HL-60 (cell line): ENCODE measurements at regions not wholly inside any gene's neighbourhood (a gene's known extent, or its start where the extent isn't known, plus 50 kb on each side); places are given as distances from the start of the nearest gene placed in this dataset.

Experiments used
- DNase-seq, 2 experiments: peaks; one replicate each; pipeline ENCODE4 v3.0.0-alpha.2; 2010 to 2020; ENCODE audit warnings: low read depth in 1 of 2, low spot score in 1 of 2
- H3K27ac ChIP-seq: fragments of 250-450 bp; sonication (Bioruptor Pico); replicated peaks from 2 replicates; pipeline ENCODE4 v1.5.1; 2020; ENCODE audit warnings: mild to moderate bottlenecking, moderate library complexity
- H3K27me3 ChIP-seq: fragments of 250-450 bp; sonication (Bioruptor Pico); 2 replicates; pipeline ENCODE4 v1.5.1; 2021; ENCODE audit warnings: mild to moderate bottlenecking, moderate library complexity; ENCODE audit not compliant: insufficient read depth, poor library complexity, severe bottlenecking
- H3K4me3 ChIP-seq: replicated peaks from 2 replicates; pipeline ENCODE4 v1.5.1; 2011; ENCODE audit warnings: mild to moderate bottlenecking, control low read depth, low read length; ENCODE audit not compliant: insufficient read depth
- GABPA ChIP-seq: IDR thresholded peaks from 2 replicates; pipeline ENCODE4 v1.6.1; 2012; ENCODE audit warnings: low read depth
- POLR2AphosphoS5 ChIP-seq: IDR thresholded peaks from 2 replicates; pipeline ENCODE4 v1.6.1; 2012; ENCODE audit warnings: low read depth
- SPI1 ChIP-seq: IDR thresholded peaks from 2 replicates; pipeline ENCODE4 v1.6.1; 2012; ENCODE audit warnings: low read depth, mild to moderate bottlenecking, borderline replicate concordance
- TF ChIP-seq, protein P1 (sequence below): IDR thresholded peaks from one replicate; pipeline ENCODE4 v1.5.1; 2011; ENCODE audit warnings: low read length, control low read depth, inconsistent platforms; ENCODE audit not compliant: insufficient read depth
- TF ChIP-seq, protein P2 (sequence below): IDR thresholded peaks from 2 replicates; pipeline ENCODE4 v1.6.1; 2012; ENCODE audit warnings: low read depth; ENCODE audit not compliant: insufficient replicate concordance

DNA sequence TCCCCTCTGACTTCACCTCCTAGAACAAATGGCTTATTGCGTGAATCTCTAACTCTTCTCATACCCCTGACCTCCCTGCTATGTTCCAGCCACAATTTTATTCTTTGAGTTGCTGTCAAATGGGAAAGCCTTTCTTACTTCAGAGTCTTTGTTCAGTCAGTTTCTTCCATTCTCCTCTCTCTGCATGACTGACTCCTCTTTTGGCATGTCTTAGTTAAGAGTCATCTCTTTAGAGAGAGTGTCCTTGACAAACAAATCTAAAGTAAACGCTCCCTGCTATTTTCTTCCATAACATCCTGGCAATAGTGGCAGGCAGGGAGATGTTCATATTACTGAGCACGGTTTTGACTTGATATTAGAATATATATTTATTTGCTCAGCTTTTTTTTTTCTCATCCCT, 170.7 kb upstream of the ERBB4 start:
- no peak overlapping the region for H3K27ac ChIP-seq
- TF ChIP-seq, protein P1, sequence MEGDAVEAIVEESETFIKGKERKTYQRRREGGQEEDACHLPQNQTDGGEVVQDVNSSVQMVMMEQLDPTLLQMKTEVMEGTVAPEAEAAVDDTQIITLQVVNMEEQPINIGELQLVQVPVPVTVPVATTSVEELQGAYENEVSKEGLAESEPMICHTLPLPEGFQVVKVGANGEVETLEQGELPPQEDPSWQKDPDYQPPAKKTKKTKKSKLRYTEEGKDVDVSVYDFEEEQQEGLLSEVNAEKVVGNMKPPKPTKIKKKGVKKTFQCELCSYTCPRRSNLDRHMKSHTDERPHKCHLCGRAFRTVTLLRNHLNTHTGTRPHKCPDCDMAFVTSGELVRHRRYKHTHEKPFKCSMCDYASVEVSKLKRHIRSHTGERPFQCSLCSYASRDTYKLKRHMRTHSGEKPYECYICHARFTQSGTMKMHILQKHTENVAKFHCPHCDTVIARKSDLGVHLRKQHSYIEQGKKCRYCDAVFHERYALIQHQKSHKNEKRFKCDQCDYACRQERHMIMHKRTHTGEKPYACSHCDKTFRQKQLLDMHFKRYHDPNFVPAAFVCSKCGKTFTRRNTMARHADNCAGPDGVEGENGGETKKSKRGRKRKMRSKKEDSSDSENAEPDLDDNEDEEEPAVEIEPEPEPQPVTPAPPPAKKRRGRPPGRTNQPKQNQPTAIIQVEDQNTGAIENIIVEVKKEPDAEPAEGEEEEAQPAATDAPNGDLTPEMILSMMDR, result no peak
- TF ChIP-seq, protein P2, sequence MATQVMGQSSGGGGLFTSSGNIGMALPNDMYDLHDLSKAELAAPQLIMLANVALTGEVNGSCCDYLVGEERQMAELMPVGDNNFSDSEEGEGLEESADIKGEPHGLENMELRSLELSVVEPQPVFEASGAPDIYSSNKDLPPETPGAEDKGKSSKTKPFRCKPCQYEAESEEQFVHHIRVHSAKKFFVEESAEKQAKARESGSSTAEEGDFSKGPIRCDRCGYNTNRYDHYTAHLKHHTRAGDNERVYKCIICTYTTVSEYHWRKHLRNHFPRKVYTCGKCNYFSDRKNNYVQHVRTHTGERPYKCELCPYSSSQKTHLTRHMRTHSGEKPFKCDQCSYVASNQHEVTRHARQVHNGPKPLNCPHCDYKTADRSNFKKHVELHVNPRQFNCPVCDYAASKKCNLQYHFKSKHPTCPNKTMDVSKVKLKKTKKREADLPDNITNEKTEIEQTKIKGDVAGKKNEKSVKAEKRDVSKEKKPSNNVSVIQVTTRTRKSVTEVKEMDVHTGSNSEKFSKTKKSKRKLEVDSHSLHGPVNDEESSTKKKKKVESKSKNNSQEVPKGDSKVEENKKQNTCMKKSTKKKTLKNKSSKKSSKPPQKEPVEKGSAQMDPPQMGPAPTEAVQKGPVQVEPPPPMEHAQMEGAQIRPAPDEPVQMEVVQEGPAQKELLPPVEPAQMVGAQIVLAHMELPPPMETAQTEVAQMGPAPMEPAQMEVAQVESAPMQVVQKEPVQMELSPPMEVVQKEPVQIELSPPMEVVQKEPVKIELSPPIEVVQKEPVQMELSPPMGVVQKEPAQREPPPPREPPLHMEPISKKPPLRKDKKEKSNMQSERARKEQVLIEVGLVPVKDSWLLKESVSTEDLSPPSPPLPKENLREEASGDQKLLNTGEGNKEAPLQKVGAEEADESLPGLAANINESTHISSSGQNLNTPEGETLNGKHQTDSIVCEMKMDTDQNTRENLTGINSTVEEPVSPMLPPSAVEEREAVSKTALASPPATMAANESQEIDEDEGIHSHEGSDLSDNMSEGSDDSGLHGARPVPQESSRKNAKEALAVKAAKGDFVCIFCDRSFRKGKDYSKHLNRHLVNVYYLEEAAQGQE, result no peak
- TF ChIP-seq SPI1, result no peak
- no peak for TF ChIP-seq POLR2AphosphoS5
- TF ChIP-seq GABPA, result no peak
- H3K4me3 ChIP-seq, result no peak overlapping the region
- no peak for DNase-seq
- H3K27me3 ChIP-seq, result no peaks in the 10 kb centered on the region

DNA sequence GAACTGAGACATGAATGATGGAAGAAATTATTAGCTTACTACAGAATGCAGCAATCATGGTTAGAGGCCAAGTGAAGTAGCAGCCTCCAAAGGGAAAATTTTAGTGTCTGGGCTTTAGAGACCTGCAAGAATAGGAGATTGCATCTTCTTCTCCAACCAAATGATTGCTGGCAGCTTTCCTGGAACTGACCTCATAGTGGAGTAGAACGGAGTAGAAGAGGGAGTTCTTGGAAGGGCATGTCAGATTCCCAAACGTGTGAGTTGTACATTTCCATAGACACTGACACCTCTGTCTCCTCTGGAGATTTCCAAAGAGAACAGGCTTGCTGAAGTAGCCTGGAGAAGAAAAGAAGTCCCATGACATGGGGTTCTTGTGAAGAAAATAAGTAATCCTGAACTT, 169.8 kb upstream of the ERBB4 start:
- H3K27me3 ChIP-seq, result no peaks in the 10 kb centered on the region
- DNase-seq, result no peak
- H3K27ac ChIP-seq, result no peak overlapping the region
- TF ChIP-seq, protein P1, result no peak
- TF ChIP-seq, protein P2, result no peak
- H3K4me3 ChIP-seq, result no peak overlapping the region

DNA sequence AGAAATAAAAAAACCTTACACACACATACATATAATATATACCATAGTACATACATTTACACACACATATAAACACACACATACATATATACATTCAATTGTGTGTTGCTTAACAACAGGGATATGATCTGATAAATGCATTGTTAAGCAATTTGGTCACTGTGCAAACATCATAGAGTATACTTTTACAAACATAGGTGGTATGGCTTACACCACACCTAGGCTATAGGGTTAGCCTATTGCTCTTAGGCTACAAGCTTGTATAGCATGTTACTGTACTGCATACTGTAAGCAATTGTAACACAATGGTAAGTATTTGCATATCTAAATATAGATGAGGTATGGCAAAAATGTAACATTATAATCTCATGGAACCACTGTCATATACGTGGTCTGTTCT, 156.8 kb upstream of the ERBB4 start:
- no peaks in the 10 kb centered on the region for H3K27me3 ChIP-seq
- TF ChIP-seq, protein P2, result no peak
- TF ChIP-seq GABPA, result no peak
- no peak for TF ChIP-seq POLR2AphosphoS5
- no peak for TF ChIP-seq SPI1
- no peak overlapping the region for H3K27ac ChIP-seq
- DNase-seq, result no peak
- H3K4me3 ChIP-seq, result no peak overlapping the region

DNA sequence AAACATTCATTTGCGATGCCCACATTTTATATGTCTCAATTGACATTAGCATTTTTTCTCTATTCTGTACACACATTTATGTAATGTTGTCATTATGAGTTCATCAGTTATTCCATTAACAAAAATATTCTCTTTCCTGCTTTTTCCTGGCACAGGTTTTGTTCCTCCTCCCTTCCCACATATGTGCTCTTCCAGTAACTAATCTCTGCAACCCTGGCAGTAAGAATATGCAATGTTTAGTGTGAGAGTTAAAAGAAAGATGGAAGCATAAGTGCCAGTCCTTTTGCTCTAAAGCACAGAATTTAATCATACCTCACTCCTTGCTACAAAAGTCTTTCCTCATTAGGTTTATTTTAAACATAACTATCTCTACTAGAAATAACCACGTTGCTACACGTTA, 155.8 kb upstream of the ERBB4 start:
- no peak for TF ChIP-seq SPI1
- TF ChIP-seq, protein P1, result no peak
- TF ChIP-seq, protein P2, result no peak
- no peak for TF ChIP-seq POLR2AphosphoS5
- no peak for TF ChIP-seq GABPA
- no peaks in the 10 kb centered on the region for H3K27me3 ChIP-seq
- no peak overlapping the region for H3K4me3 ChIP-seq
- H3K27ac ChIP-seq, result no peak overlapping the region
- DNase-seq, result no peak
